SK-N-MC (cell line): ENCODE measurements at regions not wholly inside any gene's neighbourhood (a gene's known extent, or its start where the extent isn't known, plus 50 kb on each side); places are given as distances from the start of the nearest gene placed in this dataset.

Experiments
- EZH2 ChIP-seq: fragments of 200-600 bp; sonication (generic); IDR thresholded peaks from one replicate; pipeline ENCODE4 v1.6.1; 2017; ENCODE audit warnings: antibody characterized with exemption
- FOXP2 ChIP-seq: optimal IDR thresholded peaks from 2 replicates; pipeline ENCODE3; 2011; ENCODE audit warnings: mild to moderate bottlenecking, moderate library complexity; ENCODE audit not compliant: insufficient read depth; ENCODE audit errors: extremely low read length, control extremely low read depth
- POLR2AphosphoS5 ChIP-seq: IDR thresholded peaks from 2 replicates; pipeline ENCODE4 v1.6.1; 2012; ENCODE audit warnings: mild to moderate bottlenecking, low read depth, low read length, borderline replicate concordance

- TF ChIP-seq EZH2 = no peak
- TF ChIP-seq POLR2AphosphoS5 = peak; percentile 59
- no peak for TF ChIP-seq FOXP2
These were observed 269.1 kb downstream of the VRK1 start for GRCh38 chr14:97066068-97066899.
